GM13976 (cell line): ENCODE measurements at regions not wholly inside any gene's neighbourhood (a gene's known extent, or its start where the extent isn't known, plus 50 kb on each side); places are given as distances from the start of the nearest gene placed in this dataset.

Experiments used
- DNase-seq: peaks from one replicate; pipeline ENCODE4 v3.0.0; 2012; ENCODE audit warnings: low spot score
- in situ Hi-C: fragments of 300-500 bp; cut with MboI; formaldehyde crosslinking; loops from one replicate; pipeline ENCODE4 v1.12.0; 2022; ENCODE audit warnings: low sequenced_read_pairs, mixed read lengths, inconsistent platforms; ENCODE audit not compliant: unreplicated experiment
- TF ChIP-seq, protein P1 (sequence below): IDR thresholded peaks from 2 replicates; pipeline ENCODE4 v1.5.1; 2012; ENCODE audit warnings: borderline replicate concordance, mild to moderate bottlenecking; ENCODE audit not compliant: insufficient read depth; ENCODE audit errors: extremely low read depth, missing control alignments, control extremely low read depth

GRCh38 chr4:24666316-24666715 is 82.0 kb upstream of the DHX15 start:
- DNase-seq, result no peak
- in situ Hi-C loops, result no loop called here
- TF ChIP-seq, protein P1, sequence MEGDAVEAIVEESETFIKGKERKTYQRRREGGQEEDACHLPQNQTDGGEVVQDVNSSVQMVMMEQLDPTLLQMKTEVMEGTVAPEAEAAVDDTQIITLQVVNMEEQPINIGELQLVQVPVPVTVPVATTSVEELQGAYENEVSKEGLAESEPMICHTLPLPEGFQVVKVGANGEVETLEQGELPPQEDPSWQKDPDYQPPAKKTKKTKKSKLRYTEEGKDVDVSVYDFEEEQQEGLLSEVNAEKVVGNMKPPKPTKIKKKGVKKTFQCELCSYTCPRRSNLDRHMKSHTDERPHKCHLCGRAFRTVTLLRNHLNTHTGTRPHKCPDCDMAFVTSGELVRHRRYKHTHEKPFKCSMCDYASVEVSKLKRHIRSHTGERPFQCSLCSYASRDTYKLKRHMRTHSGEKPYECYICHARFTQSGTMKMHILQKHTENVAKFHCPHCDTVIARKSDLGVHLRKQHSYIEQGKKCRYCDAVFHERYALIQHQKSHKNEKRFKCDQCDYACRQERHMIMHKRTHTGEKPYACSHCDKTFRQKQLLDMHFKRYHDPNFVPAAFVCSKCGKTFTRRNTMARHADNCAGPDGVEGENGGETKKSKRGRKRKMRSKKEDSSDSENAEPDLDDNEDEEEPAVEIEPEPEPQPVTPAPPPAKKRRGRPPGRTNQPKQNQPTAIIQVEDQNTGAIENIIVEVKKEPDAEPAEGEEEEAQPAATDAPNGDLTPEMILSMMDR, result no peak

DNA sequence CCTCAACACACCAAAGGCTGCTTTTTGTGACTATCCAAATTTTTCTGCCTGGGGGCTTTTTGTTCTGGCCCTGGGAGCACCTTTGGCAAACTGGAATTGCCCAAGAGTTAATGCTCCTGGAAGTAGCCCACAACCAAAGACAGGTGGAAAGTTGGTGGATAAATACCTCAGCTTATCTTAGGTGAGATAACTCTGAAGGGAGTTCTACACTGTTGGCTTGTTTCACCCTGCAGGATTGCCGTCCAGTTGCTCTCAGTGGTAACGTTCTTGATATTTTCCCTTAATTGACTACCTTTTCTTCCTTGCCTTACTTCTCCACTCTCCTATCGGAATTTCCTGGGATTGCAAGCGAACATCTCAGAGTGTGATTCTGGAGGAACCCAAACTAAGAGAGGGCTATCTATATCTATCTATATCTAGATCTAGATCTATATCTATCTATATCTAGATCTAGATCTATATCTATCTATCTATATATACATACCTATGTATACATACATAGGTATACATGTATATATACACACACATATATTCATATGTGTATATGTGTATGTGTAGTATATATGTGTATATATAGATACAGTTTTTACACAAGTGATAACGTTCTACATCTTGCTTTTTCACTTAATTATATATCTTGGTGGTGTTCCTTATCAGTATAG is 82.6 kb upstream of the DHX15 start:
- DNase-seq, result no peak
- TF ChIP-seq, protein P1, result no peak
- in situ Hi-C loops, result no loop called here

DNA sequence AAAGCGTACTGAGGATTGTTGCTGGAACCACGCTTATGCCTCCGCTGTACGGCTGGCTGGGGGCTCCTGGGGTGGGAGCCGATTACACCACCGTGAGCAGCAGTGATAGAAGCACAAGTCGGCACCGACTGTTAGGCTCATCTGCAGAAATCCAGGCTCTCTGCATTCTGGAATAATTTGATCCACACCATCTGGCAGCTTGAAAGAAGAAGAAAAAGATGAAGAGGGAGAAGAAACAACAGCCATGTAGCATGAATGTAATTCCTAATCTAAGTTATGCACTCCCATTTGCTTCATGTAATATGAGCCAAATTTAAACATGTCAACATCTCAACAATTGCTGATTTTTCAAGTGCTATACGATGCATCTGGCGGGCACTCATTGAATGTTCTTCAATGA is 84.6 kb upstream of the DHX15 start:
- no peak for DNase-seq
- TF ChIP-seq, protein P1, result no peak
- in situ Hi-C loops, result no loop called here

GRCh38 chr4:24669751-24670150 is 85.4 kb upstream of the DHX15 start:
- in situ Hi-C loops, result no loop called here
- TF ChIP-seq, protein P1, result no peak
- no peak for DNase-seq

GRCh38 chr4:24671849-24672248 is 87.5 kb upstream of the DHX15 start:
- in situ Hi-C loops, result no loop called here
- TF ChIP-seq, protein P1, result no peak
- DNase-seq, result no peak

DNA sequence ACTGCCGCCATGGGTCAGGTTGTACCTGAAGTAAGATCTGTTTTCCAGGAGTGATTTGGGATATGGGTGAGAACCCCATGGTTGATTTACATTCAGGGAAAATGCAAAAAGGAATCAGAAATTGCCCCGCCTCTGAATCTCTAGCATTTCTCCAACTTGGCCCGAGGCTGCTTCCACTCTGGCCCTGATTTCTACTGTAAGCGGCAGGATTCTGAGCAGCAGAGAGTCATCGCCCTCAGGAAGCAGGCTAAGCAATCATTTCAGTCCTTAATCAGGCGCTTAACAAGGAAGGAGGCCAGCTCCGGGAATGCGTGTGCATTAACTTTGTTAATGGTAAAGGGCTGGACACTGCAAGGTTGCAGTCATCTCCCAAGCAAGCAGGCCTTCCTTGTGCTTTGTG is 88.5 kb upstream of the DHX15 start:
- in situ Hi-C loops, result no loop called here
- DNase-seq, result no peak
- TF ChIP-seq, protein P1, result no peak
